ENCODE measurements at regions not wholly inside any gene's neighbourhood (a gene's known extent, or its start where the extent isn't known, plus 50 kb on each side); places are given as distances from the start of the nearest gene placed in this dataset.

DNA sequence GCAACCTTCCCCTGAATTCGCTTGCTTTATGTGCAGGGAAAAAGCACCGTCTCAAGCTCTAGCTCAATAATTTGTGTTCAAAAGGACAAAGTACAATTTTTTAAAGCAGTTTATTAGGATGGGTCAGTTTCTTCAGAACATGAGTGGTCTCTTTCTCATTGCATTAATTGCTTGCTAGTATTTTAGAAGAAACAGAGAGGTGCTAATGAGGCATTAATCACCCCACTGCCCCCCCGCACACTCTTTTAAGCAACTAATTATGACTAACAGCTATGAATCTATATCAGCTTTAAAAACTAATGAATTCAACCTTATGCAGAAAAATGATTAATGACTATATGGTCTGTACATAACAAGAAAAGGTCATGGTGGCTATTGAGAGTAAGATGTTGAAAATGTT, 262.1 kb upstream of the ST6GAL2 start:
- Histone ChIP-seq H3K36me3 (no peaks in the 10 kb centered on the region), H3K4me3 (no peak overlapping the region), H3K27ac (no peak overlapping the region), H3K4me1 (no peaks in the 10 kb centered on the region), H3K9me3 (no peaks in the 10 kb centered on the region), H3K27me3 (no peaks in the 10 kb centered on the region)
- TF ChIP-seq, protein P1, sequence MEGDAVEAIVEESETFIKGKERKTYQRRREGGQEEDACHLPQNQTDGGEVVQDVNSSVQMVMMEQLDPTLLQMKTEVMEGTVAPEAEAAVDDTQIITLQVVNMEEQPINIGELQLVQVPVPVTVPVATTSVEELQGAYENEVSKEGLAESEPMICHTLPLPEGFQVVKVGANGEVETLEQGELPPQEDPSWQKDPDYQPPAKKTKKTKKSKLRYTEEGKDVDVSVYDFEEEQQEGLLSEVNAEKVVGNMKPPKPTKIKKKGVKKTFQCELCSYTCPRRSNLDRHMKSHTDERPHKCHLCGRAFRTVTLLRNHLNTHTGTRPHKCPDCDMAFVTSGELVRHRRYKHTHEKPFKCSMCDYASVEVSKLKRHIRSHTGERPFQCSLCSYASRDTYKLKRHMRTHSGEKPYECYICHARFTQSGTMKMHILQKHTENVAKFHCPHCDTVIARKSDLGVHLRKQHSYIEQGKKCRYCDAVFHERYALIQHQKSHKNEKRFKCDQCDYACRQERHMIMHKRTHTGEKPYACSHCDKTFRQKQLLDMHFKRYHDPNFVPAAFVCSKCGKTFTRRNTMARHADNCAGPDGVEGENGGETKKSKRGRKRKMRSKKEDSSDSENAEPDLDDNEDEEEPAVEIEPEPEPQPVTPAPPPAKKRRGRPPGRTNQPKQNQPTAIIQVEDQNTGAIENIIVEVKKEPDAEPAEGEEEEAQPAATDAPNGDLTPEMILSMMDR (IDR thresholded peaks at IDR 0.05), result no peak
- TF ChIP-seq POLR2A (IDR thresholded peaks at IDR 0.05), result no peak
- DNase-seq, result no peak

- no peaks in the 10 kb centered on the region for H3K36me3 ChIP-seq
- DNase-seq, result no peak
Observed at GRCh38 chr2:107148496-107148895, 262.5 kb upstream of the ST6GAL2 start.

DNA sequence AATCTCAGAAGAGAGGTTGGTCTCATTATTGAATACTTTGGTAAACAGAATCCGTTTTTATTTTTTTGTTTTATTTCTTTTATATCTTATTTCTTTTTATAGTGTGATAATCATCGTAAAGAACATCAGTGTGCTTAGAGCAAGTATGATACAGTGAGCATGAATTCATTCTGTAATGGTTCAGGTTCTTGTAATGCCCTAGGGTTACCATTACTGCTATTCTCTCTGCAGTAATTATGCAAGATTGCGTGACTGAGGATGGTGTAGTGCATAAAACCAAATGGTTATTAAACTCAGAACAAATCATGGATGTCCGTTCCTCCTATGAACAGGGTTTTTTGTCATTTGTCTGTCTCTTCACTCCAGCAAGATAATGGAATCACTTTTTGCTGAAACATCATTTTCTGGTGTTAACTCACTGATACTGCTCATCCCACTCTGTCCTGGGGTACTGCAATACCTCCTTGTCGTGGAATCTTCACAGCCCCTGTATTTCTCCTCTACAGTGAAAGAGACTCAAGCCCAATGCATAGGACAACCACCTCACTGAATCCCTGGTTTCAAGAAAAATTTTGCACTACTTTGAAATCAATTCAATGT, 274.8 kb upstream of the ST6GAL2 start:
- H3K9me3 ChIP-seq, result no peaks in the 10 kb centered on the region
- H3K4me3 ChIP-seq, result no peak overlapping the region
- H3K36me3 ChIP-seq, result no peaks in the 10 kb centered on the region
- no peaks in the 10 kb centered on the region for H3K27me3 ChIP-seq
- TF ChIP-seq, protein P1 (IDR thresholded peaks at IDR 0.05), result no peak
- TF ChIP-seq POLR2A (IDR thresholded peaks at IDR 0.05), result no peak
- DNase-seq, result no peak
- H3K4me1 ChIP-seq, result no peaks in the 10 kb centered on the region
- no peak overlapping the region for H3K27ac ChIP-seq

More at GRCh38 chr2:107148496-107148895, 262.5 kb upstream of the ST6GAL2 start:
- H3K9me3 ChIP-seq, result no peaks in the 10 kb centered on the region
- no peaks in the 10 kb centered on the region for H3K27me3 ChIP-seq
- TF ChIP-seq, protein P1 (IDR thresholded peaks at IDR 0.05), result no peak
- no peak for TF ChIP-seq POLR2A (IDR thresholded peaks at IDR 0.05)
- no peak overlapping the region for H3K4me3 ChIP-seq
- H3K4me1 ChIP-seq, result no peaks in the 10 kb centered on the region
- no peak overlapping the region for H3K27ac ChIP-seq

GRCh38 chr2:107168141-107168540, 282.2 kb upstream of the ST6GAL2 start:
- H3K9me3 ChIP-seq, result no peaks in the 10 kb centered on the region
- H3K4me1 ChIP-seq, result no peaks in the 10 kb centered on the region
- H3K27me3 ChIP-seq, result no peaks in the 10 kb centered on the region
- no peak overlapping the region for H3K4me3 ChIP-seq
- no peaks in the 10 kb centered on the region for H3K36me3 ChIP-seq
- H3K27ac ChIP-seq, result no peak overlapping the region
- no peak for DNase-seq
- TF ChIP-seq POLR2A (IDR thresholded peaks at IDR 0.05), result no peak
- TF ChIP-seq, protein P1 (IDR thresholded peaks at IDR 0.05), result no peak

- H3K27me3 ChIP-seq, result no peaks in the 10 kb centered on the region
- no peaks in the 10 kb centered on the region for H3K4me1 ChIP-seq
- DNase-seq, result no peak
- no peak overlapping the region for H3K4me3 ChIP-seq
- H3K36me3 ChIP-seq, result no peaks in the 10 kb centered on the region
- TF ChIP-seq, protein P1 (IDR thresholded peaks at IDR 0.05), result no peak
- TF ChIP-seq POLR2A (IDR thresholded peaks at IDR 0.05), result no peak
- no peak overlapping the region for H3K27ac ChIP-seq
- H3K9me3 ChIP-seq, result no peaks in the 10 kb centered on the region
Observed at GRCh38 chr2:107174171-107174570, 288.2 kb upstream of the ST6GAL2 start.

- H3K4me1 ChIP-seq, result no peaks in the 10 kb centered on the region
- no peak for TF ChIP-seq POLR2A (IDR thresholded peaks at IDR 0.05)
- TF ChIP-seq, protein P1 (IDR thresholded peaks at IDR 0.05), result no peak
- H3K27ac ChIP-seq, result no peak overlapping the region
- DNase-seq, result no peak
- H3K27me3 ChIP-seq, result no peaks in the 10 kb centered on the region
- H3K36me3 ChIP-seq, result no peaks in the 10 kb centered on the region
- H3K9me3 ChIP-seq, result no peaks in the 10 kb centered on the region
- H3K4me3 ChIP-seq, result no peak overlapping the region
Observed at GRCh38 chr2:107182981-107183380, 297.0 kb upstream of the ST6GAL2 start.
